ENCODE measurements at regions not wholly inside any gene's neighbourhood (a gene's known extent, or its start where the extent isn't known, plus 50 kb on each side); places are given as distances from the start of the nearest gene placed in this dataset.

DNA sequence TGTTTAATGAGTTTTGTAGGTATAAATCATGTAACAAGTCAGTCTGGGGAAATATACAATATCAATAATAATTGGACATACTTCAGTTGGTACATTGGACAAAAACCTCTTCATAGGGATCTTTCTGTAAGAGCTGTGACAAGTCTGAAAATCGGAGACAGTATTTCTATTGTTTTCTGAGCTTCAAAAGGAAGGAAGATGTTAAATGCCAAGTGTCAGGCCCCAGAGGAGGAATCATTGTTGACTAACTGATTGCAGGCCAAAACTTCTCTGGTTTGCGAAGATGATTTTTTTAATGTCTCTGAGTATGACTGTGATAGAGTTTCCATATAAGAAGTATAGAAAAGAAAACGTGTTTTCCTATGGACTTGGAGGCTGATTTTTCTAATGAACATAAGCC is 316.4 kb downstream of the RNF144B start:
- no peak overlapping the region for H3K4me3 ChIP-seq (replicated peaks in 1 of 2; ENCODE audit: low read depth in 2 of 2, low read length in 2 of 2)
- no peak for DNase-seq (ENCODE audit: low read depth in 2 of 2)
- TF ChIP-seq CTCF (IDR thresholded peaks at IDR 0.05; ENCODE audit: low read depth, low read length): no peak

DNA sequence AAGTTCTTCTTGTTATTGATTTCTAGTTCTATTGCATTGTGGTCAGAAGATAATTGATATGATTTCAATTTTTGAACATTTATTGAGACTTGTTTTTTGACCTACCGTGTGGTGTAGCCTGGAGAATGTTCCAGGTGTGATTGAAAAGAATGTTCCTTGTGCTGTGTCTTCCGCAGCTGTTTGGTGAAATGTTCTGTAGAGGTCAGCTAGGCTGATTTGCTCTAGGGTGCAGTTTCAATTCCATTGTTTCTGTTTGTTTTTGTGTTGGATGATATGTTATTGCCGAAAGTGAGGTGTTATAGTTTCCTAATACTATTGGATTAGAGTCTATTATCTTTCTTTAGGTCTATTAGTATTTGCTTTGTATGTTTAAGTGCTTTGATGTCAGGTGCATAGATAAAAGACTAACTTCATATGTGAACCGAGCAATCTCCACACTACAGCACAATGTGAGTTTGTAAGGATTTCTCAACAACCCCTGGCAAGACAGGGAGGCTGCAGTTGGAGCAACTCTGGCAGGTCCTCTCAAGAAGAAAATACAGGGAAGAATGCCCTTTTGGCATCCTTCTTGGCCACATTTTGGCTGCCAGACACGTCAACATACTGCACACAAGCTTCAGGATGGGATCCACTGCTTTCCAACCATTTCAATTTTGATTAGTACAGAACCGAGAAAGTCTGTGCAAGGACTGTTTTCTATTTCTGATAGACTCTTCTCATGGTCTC is 320.7 kb downstream of the RNF144B start:
- no peak for DNase-seq (ENCODE audit: low read depth in 2 of 2)
- no peak overlapping the region for H3K4me3 ChIP-seq (replicated peaks in 1 of 2; ENCODE audit: low read depth in 2 of 2, low read length in 2 of 2)
- no peak for TF ChIP-seq CTCF (IDR thresholded peaks at IDR 0.05; ENCODE audit: low read depth, low read length)

DNA sequence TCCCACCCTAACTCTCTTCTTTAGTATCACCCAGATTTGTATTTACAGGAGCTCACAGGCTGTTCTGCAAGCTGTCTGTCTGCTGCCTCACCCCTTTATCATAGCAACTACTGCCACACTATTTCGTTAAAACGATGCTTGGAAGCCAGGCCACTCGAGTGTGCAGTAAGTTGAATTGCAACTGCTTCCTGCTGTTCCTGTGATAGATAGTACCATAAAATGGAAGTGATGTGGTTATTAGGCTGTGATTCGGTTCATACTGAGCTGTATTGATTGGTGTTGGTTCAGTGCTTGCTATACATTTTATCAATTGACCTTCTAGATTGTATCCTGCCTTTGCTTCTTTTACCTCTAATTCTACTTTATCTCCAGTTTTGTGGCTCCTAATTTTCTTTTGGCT is 325.4 kb downstream of the RNF144B start:
- no peak for TF ChIP-seq CTCF (IDR thresholded peaks at IDR 0.05; ENCODE audit: low read depth, low read length)
- no peak for DNase-seq (ENCODE audit: low read depth in 2 of 2)
- H3K4me3 ChIP-seq (replicated peaks in 1 of 2; ENCODE audit: low read depth in 2 of 2, low read length in 2 of 2): no peak overlapping the region

- no peak for DNase-seq (ENCODE audit: low read depth in 2 of 2)
- no peak for TF ChIP-seq CTCF (IDR thresholded peaks at IDR 0.05; ENCODE audit: low read depth, low read length)
- H3K4me3 ChIP-seq (replicated peaks in 1 of 2; ENCODE audit: low read depth in 2 of 2, low read length in 2 of 2): no peak overlapping the region
These were observed 332.9 kb downstream of the RNF144B start for GRCh38 chr6:18720075-18720474.

DNA sequence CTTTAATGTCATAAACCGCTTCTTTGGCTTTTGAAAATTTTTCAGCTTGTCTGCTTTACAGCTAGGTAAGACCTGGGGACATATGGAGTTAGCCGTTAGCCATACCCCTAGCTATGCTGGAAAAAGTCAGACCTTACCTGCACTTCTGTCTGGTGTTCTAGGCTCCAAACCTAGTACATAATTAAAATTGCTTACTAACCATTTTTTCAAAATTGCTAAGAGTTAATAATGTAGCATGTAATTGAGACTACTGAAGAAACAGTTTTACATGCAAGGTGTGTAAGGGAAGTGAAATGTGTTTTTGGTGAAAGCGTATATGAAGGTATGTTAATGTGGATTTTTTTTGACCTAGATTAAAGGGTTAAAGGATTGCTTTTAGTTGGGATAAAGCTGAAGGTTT is 336.9 kb downstream of the RNF144B start:
- TF ChIP-seq CTCF (IDR thresholded peaks at IDR 0.05; ENCODE audit: low read depth, low read length): no peak
- H3K4me3 ChIP-seq (replicated peaks in 1 of 2; ENCODE audit: low read depth in 2 of 2, low read length in 2 of 2): no peak overlapping the region
- DNase-seq (ENCODE audit: low read depth in 2 of 2): no peak

DNA sequence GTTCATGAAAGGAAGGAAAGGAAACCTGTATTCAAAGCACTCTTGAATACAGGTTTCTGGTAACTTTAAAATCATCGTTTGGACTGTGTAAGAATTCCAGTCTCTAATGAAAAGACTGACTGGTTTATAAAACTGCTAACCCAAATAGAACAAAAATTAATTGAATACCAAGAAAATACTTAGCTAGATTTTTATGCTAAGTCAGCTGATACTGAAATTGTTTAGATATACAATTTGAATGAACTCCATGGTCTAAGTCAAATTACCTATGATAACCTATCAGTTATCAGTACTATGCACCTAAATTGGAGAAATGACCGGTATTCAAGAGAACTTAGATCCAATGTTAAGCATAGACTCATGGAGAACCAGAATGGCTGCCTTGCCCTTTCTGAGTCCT is 338.3 kb downstream of the RNF144B start:
- no peak for DNase-seq (ENCODE audit: low read depth in 2 of 2)
- H3K4me3 ChIP-seq (replicated peaks in 1 of 2; ENCODE audit: low read depth in 2 of 2, low read length in 2 of 2): no peak overlapping the region
- TF ChIP-seq CTCF (IDR thresholded peaks at IDR 0.05; ENCODE audit: low read depth, low read length): no peak

All from cardiac fibroblast (primary cell).